ENCODE measurements at regions not wholly inside any gene's neighbourhood (a gene's known extent, or its start where the extent isn't known, plus 50 kb on each side); places are given as distances from the start of the nearest gene placed in this dataset.

DNA sequence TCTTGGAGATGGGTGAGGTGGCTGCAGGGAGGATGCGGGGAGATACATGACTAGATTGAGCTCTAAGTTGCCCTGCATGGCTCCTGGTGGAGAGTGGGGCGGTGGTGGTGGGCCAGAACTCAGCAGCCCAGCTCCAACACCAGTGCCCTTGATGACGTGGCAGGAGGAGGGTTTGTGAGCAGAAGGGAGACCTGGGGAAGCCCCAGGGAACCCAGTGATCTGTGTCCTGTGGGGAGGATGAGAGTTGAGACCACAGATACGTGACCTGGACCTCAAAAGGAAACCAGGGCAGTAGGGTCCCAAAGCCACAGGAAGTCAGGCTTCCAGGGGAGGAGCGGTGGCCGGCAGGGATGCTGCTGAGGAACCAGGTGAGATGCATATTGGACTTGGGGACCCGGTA is 989.1 kb upstream of the TMEM132C start:
- TF ChIP-seq POLR2AphosphoS5 (IDR thresholded peaks at IDR 0.05; ENCODE audit: low read depth) (no peak), EZH2 (IDR thresholded peaks at IDR 0.05; ENCODE audit: low read depth, unreplicated experiment) (no peak), CREB1 (CRISPR knock-in tag; IDR thresholded peaks at IDR 0.05; ENCODE audit: low read depth) (no peak), JUNB (IDR thresholded peaks at IDR 0.05; ENCODE audit: unreplicated experiment) (no peak), STAT1 (IDR thresholded peaks at IDR 0.05; ENCODE audit: unreplicated experiment) (no peak), EZH2phosphoT487 (IDR thresholded peaks at IDR 0.05; ENCODE audit: unreplicated experiment) (no peak)
- TF ChIP-seq, protein P1, sequence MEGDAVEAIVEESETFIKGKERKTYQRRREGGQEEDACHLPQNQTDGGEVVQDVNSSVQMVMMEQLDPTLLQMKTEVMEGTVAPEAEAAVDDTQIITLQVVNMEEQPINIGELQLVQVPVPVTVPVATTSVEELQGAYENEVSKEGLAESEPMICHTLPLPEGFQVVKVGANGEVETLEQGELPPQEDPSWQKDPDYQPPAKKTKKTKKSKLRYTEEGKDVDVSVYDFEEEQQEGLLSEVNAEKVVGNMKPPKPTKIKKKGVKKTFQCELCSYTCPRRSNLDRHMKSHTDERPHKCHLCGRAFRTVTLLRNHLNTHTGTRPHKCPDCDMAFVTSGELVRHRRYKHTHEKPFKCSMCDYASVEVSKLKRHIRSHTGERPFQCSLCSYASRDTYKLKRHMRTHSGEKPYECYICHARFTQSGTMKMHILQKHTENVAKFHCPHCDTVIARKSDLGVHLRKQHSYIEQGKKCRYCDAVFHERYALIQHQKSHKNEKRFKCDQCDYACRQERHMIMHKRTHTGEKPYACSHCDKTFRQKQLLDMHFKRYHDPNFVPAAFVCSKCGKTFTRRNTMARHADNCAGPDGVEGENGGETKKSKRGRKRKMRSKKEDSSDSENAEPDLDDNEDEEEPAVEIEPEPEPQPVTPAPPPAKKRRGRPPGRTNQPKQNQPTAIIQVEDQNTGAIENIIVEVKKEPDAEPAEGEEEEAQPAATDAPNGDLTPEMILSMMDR (conservative IDR thresholded peaks at IDR 0.05; ENCODE audit: low read depth in 2 of 2), result no peak
- TF ChIP-seq, protein P2, sequence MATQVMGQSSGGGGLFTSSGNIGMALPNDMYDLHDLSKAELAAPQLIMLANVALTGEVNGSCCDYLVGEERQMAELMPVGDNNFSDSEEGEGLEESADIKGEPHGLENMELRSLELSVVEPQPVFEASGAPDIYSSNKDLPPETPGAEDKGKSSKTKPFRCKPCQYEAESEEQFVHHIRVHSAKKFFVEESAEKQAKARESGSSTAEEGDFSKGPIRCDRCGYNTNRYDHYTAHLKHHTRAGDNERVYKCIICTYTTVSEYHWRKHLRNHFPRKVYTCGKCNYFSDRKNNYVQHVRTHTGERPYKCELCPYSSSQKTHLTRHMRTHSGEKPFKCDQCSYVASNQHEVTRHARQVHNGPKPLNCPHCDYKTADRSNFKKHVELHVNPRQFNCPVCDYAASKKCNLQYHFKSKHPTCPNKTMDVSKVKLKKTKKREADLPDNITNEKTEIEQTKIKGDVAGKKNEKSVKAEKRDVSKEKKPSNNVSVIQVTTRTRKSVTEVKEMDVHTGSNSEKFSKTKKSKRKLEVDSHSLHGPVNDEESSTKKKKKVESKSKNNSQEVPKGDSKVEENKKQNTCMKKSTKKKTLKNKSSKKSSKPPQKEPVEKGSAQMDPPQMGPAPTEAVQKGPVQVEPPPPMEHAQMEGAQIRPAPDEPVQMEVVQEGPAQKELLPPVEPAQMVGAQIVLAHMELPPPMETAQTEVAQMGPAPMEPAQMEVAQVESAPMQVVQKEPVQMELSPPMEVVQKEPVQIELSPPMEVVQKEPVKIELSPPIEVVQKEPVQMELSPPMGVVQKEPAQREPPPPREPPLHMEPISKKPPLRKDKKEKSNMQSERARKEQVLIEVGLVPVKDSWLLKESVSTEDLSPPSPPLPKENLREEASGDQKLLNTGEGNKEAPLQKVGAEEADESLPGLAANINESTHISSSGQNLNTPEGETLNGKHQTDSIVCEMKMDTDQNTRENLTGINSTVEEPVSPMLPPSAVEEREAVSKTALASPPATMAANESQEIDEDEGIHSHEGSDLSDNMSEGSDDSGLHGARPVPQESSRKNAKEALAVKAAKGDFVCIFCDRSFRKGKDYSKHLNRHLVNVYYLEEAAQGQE (IDR thresholded peaks at IDR 0.05; ENCODE audit: unreplicated experiment), result no peak
- TF ChIP-seq, protein P3, sequence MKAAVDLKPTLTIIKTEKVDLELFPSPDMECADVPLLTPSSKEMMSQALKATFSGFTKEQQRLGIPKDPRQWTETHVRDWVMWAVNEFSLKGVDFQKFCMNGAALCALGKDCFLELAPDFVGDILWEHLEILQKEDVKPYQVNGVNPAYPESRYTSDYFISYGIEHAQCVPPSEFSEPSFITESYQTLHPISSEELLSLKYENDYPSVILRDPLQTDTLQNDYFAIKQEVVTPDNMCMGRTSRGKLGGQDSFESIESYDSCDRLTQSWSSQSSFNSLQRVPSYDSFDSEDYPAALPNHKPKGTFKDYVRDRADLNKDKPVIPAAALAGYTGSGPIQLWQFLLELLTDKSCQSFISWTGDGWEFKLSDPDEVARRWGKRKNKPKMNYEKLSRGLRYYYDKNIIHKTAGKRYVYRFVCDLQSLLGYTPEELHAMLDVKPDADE (IDR thresholded peaks at IDR 0.05), result no peak
